IPS DF 19.7 (cell line): ENCODE measurements at regions not wholly inside any gene's neighbourhood (a gene's known extent, or its start where the extent isn't known, plus 50 kb on each side); places are given as distances from the start of the nearest gene placed in this dataset.
"Not testable (repeated sequence)": the region's sequence is repeated elsewhere in the genome, so short reads cannot be mapped to it uniquely, and the experiment has no call there.

ENCODE experiments used
- DNase-seq: peaks from one replicate; pipeline ENCODE4 v3.0.0-alpha.2; 2013; ENCODE audit warnings: low read depth, low spot score

DNA sequence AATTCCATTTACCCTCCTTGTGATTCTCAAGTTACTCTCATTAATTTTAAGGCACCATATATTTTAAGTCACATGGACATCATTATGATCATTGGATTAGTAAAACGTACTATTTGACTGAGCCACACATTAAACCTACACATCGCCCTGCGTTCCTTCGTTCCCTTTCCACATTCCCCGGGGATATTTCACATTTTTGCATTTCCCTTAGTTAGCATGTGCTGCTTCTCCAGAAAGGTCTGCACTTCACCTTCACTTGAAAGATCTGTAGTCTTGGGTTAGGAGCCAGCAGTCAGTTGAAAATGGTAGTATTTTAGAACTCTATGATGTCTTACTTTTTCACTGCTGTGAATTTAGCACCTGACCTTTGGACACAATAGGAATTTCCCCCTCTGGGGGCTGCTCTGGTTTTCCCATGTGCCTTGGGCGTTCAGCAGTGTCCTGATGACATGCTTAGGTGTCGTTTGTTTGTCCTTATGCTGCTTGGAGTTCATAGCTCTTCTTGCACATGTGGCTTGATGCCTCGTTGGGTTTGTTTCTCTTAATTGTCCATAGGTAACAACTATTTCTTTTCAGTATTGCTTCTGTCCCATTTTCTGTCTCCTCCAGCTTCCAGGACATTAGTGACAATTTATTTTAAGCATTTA lies 56.9 kb upstream of the NBPF20 start:
- DNase-seq = not testable (repeated sequence)

DNA sequence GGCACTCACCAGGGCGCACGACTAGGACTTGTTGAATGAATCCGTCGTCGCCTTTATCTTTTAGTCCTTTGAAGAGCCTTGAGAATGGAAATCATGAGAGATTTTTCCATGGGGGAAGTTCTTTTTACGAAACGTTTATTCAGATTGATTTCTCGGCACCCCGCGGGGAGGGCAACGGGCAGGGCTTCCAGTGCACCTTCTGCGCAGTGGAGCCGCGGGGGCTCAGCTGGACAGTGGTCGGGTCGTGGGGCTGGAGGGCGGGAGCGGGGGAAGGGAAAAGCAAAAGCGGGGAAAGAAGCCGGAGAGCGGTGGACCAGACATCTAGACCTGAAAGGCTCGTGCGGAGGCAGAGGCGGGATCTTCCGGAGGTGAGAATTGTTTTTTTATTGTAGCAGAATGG lies 50.6 kb upstream of the NBPF20 start:
- not testable (repeated sequence) for DNase-seq

DNA sequence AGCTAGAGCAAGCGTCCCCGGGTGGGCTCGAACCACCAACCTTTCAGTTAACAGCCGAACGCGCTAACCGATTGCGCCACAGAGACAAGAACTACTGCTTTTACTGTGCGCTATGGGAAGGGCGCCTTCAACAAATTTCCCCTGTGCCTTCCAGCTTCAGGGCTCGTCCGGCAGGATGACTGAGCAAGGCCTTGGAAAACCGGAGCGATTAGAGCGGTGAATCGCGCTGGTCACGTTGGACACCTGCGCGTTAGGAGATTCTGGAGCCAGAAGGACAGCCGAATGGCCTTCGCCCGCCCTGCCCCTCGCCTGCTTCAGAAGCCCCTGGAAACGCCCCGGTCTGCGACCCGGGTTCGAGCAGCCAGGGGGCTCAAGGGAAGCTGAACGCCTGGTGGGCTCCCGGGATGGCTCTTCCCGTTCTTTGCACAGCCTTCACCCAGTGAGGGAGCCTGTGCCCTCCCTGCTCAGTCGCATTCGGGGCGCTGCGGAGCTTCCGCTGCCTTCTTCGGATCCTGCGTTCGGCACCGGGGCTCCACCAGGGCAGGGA lies 50.0 kb upstream of the NBPF20 start:
- not testable (repeated sequence) for DNase-seq
